Calu3 (cell line): ENCODE measurements at regions not wholly inside any gene's neighbourhood (a gene's known extent, or its start where the extent isn't known, plus 50 kb on each side); places are given as distances from the start of the nearest gene placed in this dataset.

Source experiments
- BruUV-seq: library from RNA; stranded (reverse); fragments of 400-500 nt; replicated peaks from 2 replicates; lab custom pipeline; 2021; lab: Mats Ljungman, UMichigan
- CTCF ChIA-PET: fragments of 300-600 bp; sonication (Branson Sonifier 250); formaldehyde crosslinking; loops from one replicate; lab custom pipeline; 2022; ENCODE audit warnings: antibody characterized with exemption; lab: Charles Lee
- DNase-seq: peaks from one replicate; pipeline ENCODE4 v3.0.0; 2022
- H3K27ac Mint-ChIP-seq: one replicate; pipeline ENCODE4 v1.8.0; 2022; ENCODE audit warnings: mixed read lengths; ENCODE audit not compliant: unreplicated experiment
- H3K27me3 Mint-ChIP-seq: one replicate; pipeline ENCODE4 v1.8.0; 2022; ENCODE audit warnings: mixed read lengths; ENCODE audit not compliant: unreplicated experiment
- H3K36me3 Mint-ChIP-seq: one replicate; pipeline ENCODE4 v1.8.0; 2022; ENCODE audit warnings: mild to moderate bottlenecking, moderate library complexity, mixed read lengths; ENCODE audit not compliant: insufficient read depth, unreplicated experiment
- H3K4me1 Mint-ChIP-seq: one replicate; pipeline ENCODE4 v1.8.0; 2022; ENCODE audit warnings: mild to moderate bottlenecking, low read depth, mixed read lengths; ENCODE audit not compliant: unreplicated experiment
- H3K4me3 Mint-ChIP-seq: one replicate; pipeline ENCODE4 v1.8.0; 2022; ENCODE audit warnings: mild to moderate bottlenecking, low read depth, moderate library complexity, mixed read lengths; ENCODE audit not compliant: unreplicated experiment
- H3K9me3 Mint-ChIP-seq: one replicate; pipeline ENCODE4 v1.8.0; 2022; ENCODE audit warnings: low read depth, mixed read lengths; ENCODE audit not compliant: unreplicated experiment
- CTCF ChIP-seq: fragments of 200-600 bp; IDR thresholded peaks from one replicate; pipeline ENCODE4 v1.8.0; 2022; ENCODE audit warnings: antibody characterized with exemption; ENCODE audit not compliant: unreplicated experiment
- intact Hi-C: fragments of 100-400 bp; cut with micrococcal nuclease; formaldehyde crosslinking; loops from one replicate; pipeline ENCODE4 v1.10.0; 2022; ENCODE audit not compliant: unreplicated experiment

- DNase-seq, result no peak
- CTCF ChIA-PET, result interaction anchor here (0.7 to 1.2 kb wide), 4 partner anchors 99 to 527 kb away, joined by 3 to 13 read pairs (median 5); no protein-coding TSS in a partner anchor
Measured at GRCh38 chr4:53705972-53706371, 114.7 kb upstream of the LNX1 start.

GRCh38 chr4:53705151-53705764 is 114.0 kb upstream of the LNX1 start:
- H3K4me3 Mint-ChIP-seq, result no peak overlapping the region
- intact Hi-C loops, result loop anchor here (5.0 to 10.0 kb wide), 2 partner anchors 200 to 527 kb away; no protein-coding TSS in a partner anchor
- H3K36me3 Mint-ChIP-seq, result no peaks in the 10 kb centered on the region
- peaks cover 17% of the 10 kb centered on the region for H3K4me1 Mint-ChIP-seq
- BruUV-seq, result no TSS peak
- TF ChIP-seq CTCF, result no peak
- no peaks in the 10 kb centered on the region for H3K9me3 Mint-ChIP-seq
- H3K27ac Mint-ChIP-seq, result no peak overlapping the region
- DNase-seq, result no peak
- H3K27me3 Mint-ChIP-seq, result no peaks in the 10 kb centered on the region
- CTCF ChIA-PET, result no interaction called here

More at GRCh38 chr4:53705972-53706371, 114.7 kb upstream of the LNX1 start:
- H3K27me3 Mint-ChIP-seq, result no peaks in the 10 kb centered on the region
- intact Hi-C loops, result loop anchor here (5.0 to 10.0 kb wide), 2 partner anchors 199 to 526 kb away; no protein-coding TSS in a partner anchor
- no peaks in the 10 kb centered on the region for H3K9me3 Mint-ChIP-seq
- no peak overlapping the region for H3K27ac Mint-ChIP-seq
- no peak for TF ChIP-seq CTCF
- no TSS peak for BruUV-seq
- H3K36me3 Mint-ChIP-seq, result no peaks in the 10 kb centered on the region
- no peak overlapping the region for H3K4me3 Mint-ChIP-seq
- H3K4me1 Mint-ChIP-seq, result peaks cover 17% of the 10 kb centered on the region

- H3K9me3 Mint-ChIP-seq, result no peaks in the 10 kb centered on the region
- no peak for TF ChIP-seq CTCF
- CTCF ChIA-PET, result no interaction called here
- peaks cover 17% of the 10 kb centered on the region for H3K4me1 Mint-ChIP-seq
- intact Hi-C loops, result loop anchor here (10.0 kb wide), 1 partner anchor 200 kb away; no protein-coding TSS in a partner anchor
- no peak for DNase-seq
- H3K27ac Mint-ChIP-seq, result no peak overlapping the region
- no peak overlapping the region for H3K4me3 Mint-ChIP-seq
- no TSS peak for BruUV-seq
- no peaks in the 10 kb centered on the region for H3K27me3 Mint-ChIP-seq
- H3K36me3 Mint-ChIP-seq, result no peaks in the 10 kb centered on the region
Measured at GRCh38 chr4:53704329-53704728, 113.0 kb upstream of the LNX1 start.

GRCh38 chr4:53703267-53703655 is 112.0 kb upstream of the LNX1 start:
- TF ChIP-seq CTCF, result no peak
- Mint-ChIP-seq H3K9me3 (no peaks in the 10 kb centered on the region), H3K4me3 (peak overlapping the region; percentile 28), H3K27ac (no peak overlapping the region), H3K36me3 (no peaks in the 10 kb centered on the region), H3K4me1 (peaks cover 17% of the 10 kb centered on the region), H3K27me3 (no peaks in the 10 kb centered on the region)
- CTCF ChIA-PET, result interaction anchor here (0.6 kb wide), 1 partner anchor 73 kb away, joined by 3 read pairs; no protein-coding TSS in a partner anchor
- no TSS peak for BruUV-seq
- intact Hi-C loops, result loop anchor here (10.0 kb wide), 1 partner anchor 202 kb away; no protein-coding TSS in a partner anchor
- no peak for DNase-seq
